Spleen (tissue), 7 donors: ENCODE measurements at regions not wholly inside any gene's neighbourhood (a gene's known extent, or its start where the extent isn't known, plus 50 kb on each side); places are given as distances from the start of the nearest gene placed in this dataset.

Source experiments
- CTCF ChIP-seq, 11 experiments: fragments of 200-600 bp in 7 of 11; fragments of 450-650 bp in 4 of 11; sonication (generic) in 4 of 11; IDR thresholded peaks in 8 of 11; conservative IDR thresholded peaks in 3 of 11; 1 replicate in 7 of 11; 2 replicates in 4 of 11; pipeline versions ENCODE4 v1.4.0 to v1.8.0; 2016 to 2021; ENCODE audit warnings: antibody characterized with exemption in 11 of 11, inconsistent platforms in 4 of 11, mild to moderate bottlenecking in 1 of 11
- POLR2A ChIP-seq, 3 donors: fragments of 450-650 bp; IDR thresholded peaks; one replicate each; pipeline ENCODE4 v1.5.1; 2017; ENCODE audit warnings: antibody characterized with exemption in 3 of 3, mild to moderate bottlenecking in 1 of 3
- POLR2AphosphoS5 ChIP-seq, 3 donors: sonication (generic); formaldehyde crosslinking; IDR thresholded peaks; one replicate each; pipeline ENCODE4 v1.5.1; 2017; ENCODE audit warnings: antibody characterized with exemption in 3 of 3
- donor health status: DM: no; HTN: no; CAD: no; lungs with moderate emphysema.
- donor health status: DM: no; HTN: no; CAD: no.
- donor health status: DM: no; HTN: no; CAD: no.

- no peak for TF ChIP-seq POLR2A (IDR thresholded peaks at IDR 0.05)
- no peak for TF ChIP-seq CTCF (IDR thresholded peaks at IDR 0.05 in 8 of 11, conservative IDR thresholded peaks at IDR 0.05 in 3 of 11)
- no peak for TF ChIP-seq POLR2AphosphoS5 (IDR thresholded peaks at IDR 0.05)
Measured at GRCh38 chr4:159856451-159856850, 753.6 kb downstream of the RAPGEF2 start.
